ENCODE measurements at regions not wholly inside any gene's neighbourhood (a gene's known extent, or its start where the extent isn't known, plus 50 kb on each side); places are given as distances from the start of the nearest gene placed in this dataset.

DNA sequence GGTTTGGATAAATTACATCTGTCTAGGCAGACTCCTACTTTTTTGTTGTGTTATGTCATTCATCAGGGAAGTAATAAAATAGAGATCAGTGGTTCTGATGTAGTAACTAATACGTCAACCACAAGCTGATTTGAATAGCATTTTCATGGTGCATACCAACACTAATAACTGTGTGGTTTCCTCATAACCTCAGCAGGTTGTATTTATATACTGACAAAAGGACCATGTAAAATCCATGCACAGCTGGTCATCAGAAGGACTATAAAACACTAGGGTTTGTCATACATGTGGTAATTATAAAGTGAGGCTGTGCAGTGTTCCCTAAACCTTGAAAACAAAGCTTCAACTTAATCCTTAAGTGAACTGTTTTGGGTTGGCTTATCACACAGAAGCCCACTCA, 216.8 kb upstream of the RBMS3 start (continued):
- TF ChIP-seq CHD7 (IDR thresholded peaks at IDR 0.05; ENCODE audit: insufficient replicate concordance, low read length): no peak
- no peak for TF ChIP-seq CREB1 (IDR thresholded peaks at IDR 0.05)
- TF ChIP-seq GABPA (IDR thresholded peaks at IDR 0.05; ENCODE audit: borderline replicate concordance, insufficient read depth, low read length): no peak
- no peak for TF ChIP-seq RBBP5 (IDR thresholded peaks at IDR 0.05; ENCODE audit: borderline replicate concordance, low read depth, low read length)
- no peak for TF ChIP-seq RAD21 (IDR thresholded peaks at IDR 0.05 in 1 of 2, conservative IDR thresholded peaks at IDR 0.05 in 1 of 2; ENCODE audit: low read depth in 2 of 2, low read length in 2 of 2)
- no peak for TF ChIP-seq PHF8 (conservative IDR thresholded peaks at IDR 0.05; ENCODE audit: low read depth, low read length)
- no peak for TF ChIP-seq CBX8 (IDR thresholded peaks at IDR 0.05; ENCODE audit: borderline replicate concordance, low read depth, low read length)
- TF ChIP-seq EGR1 (IDR thresholded peaks at IDR 0.05; ENCODE audit: borderline replicate concordance, low read depth, low read length): no peak
- TF ChIP-seq NRF1 (IDR thresholded peaks at IDR 0.05; ENCODE audit: low read depth, low read length): no peak
- TF ChIP-seq BRCA1 (IDR thresholded peaks at IDR 0.05; ENCODE audit: low read depth, low read length): no peak

Measured in H1 (cell line).